ENCODE measurements at regions not wholly inside any gene's neighbourhood (a gene's known extent, or its start where the extent isn't known, plus 50 kb on each side); places are given as distances from the start of the nearest gene placed in this dataset.

GRCh38 chr4:14375816-14376215 is 626.5 kb upstream of the CPEB2 start:
- H4K20me1 ChIP-seq (ENCODE audit: control insufficient read depth, extremely low read depth, insufficient read depth, low read length) = no peaks in the 10 kb centered on the region
- dilution Hi-C loops (cut with MboI; ENCODE audit: extremely low pct_ligation_motif_present, low sequenced_read_pairs) = no loop called here
- H3K4me2 ChIP-seq (ENCODE audit: control insufficient read depth, extremely low read depth, insufficient read depth, low read depth, low read length) = no peak overlapping the region
- no peaks in the 10 kb centered on the region for H3K4me1 ChIP-seq (ENCODE audit: control insufficient read depth, extremely low read depth, insufficient read depth, low read length)
- H3K9me3 ChIP-seq (ENCODE audit: control insufficient read depth, low read depth, low read length) = no peaks in the 10 kb centered on the region
- FAIRE-seq (peak; percentile 26), DNase-seq (ENCODE audit: low read depth, low spot score) (no peak)
- H3K36me3 ChIP-seq (ENCODE audit: control insufficient read depth in 2 of 2, extremely low read depth in 1 of 2, insufficient read depth in 2 of 2, low read length in 2 of 2) = no peaks in the 10 kb centered on the region
- no peaks in the 10 kb centered on the region for H3K27me3 ChIP-seq (ENCODE audit: control insufficient read depth, extremely low read depth, insufficient read depth, low read length)
- TF ChIP-seq EZH2 (IDR thresholded peaks at IDR 0.05; ENCODE audit: low read length) (no peak), CTCF (optimal IDR thresholded peaks at IDR 0.05 in 1 of 3, IDR thresholded peaks at IDR 0.05 in 1 of 3, conservative IDR thresholded peaks at IDR 0.05 in 1 of 3; ENCODE audit: extremely low read depth in 1 of 3, insufficient read depth in 2 of 3, low read length in 3 of 3) (no peak)
- no peaks in the 10 kb centered on the region for H3K9me1 ChIP-seq (ENCODE audit: control insufficient read depth, extremely low read depth, insufficient read depth, low read length)
- no peaks in the 10 kb centered on the region for H3K79me2 ChIP-seq (ENCODE audit: control insufficient read depth, insufficient read depth, low read length)
- no peak overlapping the region for H3K27ac ChIP-seq (ENCODE audit: control insufficient read depth, insufficient read depth, low read length)
- no peak overlapping the region for H3K9ac ChIP-seq (ENCODE audit: control insufficient read depth, extremely low read depth, insufficient read depth, low read length)
- no peak overlapping the region for H2AFZ ChIP-seq (ENCODE audit: control insufficient read depth, low read length)
- no peak overlapping the region for H3K4me3 ChIP-seq (ENCODE audit: control insufficient read depth in 2 of 3, extremely low read depth in 1 of 3, insufficient read depth in 2 of 3, low read depth in 1 of 3, low read length in 3 of 3)

GRCh38 chr4:14379183-14379582 is 623.1 kb upstream of the CPEB2 start:
- no peak overlapping the region for H3K9ac ChIP-seq (ENCODE audit: control insufficient read depth, extremely low read depth, insufficient read depth, low read length)
- TF ChIP-seq EZH2 (IDR thresholded peaks at IDR 0.05; ENCODE audit: low read length) = no peak
- no peak for TF ChIP-seq CTCF (optimal IDR thresholded peaks at IDR 0.05 in 1 of 3, IDR thresholded peaks at IDR 0.05 in 1 of 3, conservative IDR thresholded peaks at IDR 0.05 in 1 of 3; ENCODE audit: extremely low read depth in 1 of 3, insufficient read depth in 2 of 3, low read length in 3 of 3)
- H4K20me1 ChIP-seq (ENCODE audit: control insufficient read depth, extremely low read depth, insufficient read depth, low read length) = no peaks in the 10 kb centered on the region
- H3K9me1 ChIP-seq (ENCODE audit: control insufficient read depth, extremely low read depth, insufficient read depth, low read length) = no peaks in the 10 kb centered on the region
- no peaks in the 10 kb centered on the region for H3K79me2 ChIP-seq (ENCODE audit: control insufficient read depth, insufficient read depth, low read length)
- no peaks in the 10 kb centered on the region for H3K9me3 ChIP-seq (ENCODE audit: control insufficient read depth, low read depth, low read length)
- H2AFZ ChIP-seq (ENCODE audit: control insufficient read depth, low read length) = no peak overlapping the region
- H3K4me1 ChIP-seq (ENCODE audit: control insufficient read depth, extremely low read depth, insufficient read depth, low read length) = no peaks in the 10 kb centered on the region
- H3K4me2 ChIP-seq (ENCODE audit: control insufficient read depth, extremely low read depth, insufficient read depth, low read depth, low read length) = no peak overlapping the region
- no peak overlapping the region for H3K27ac ChIP-seq (ENCODE audit: control insufficient read depth, insufficient read depth, low read length)
- dilution Hi-C loops (cut with MboI; ENCODE audit: extremely low pct_ligation_motif_present, low sequenced_read_pairs) = no loop called here
- no peaks in the 10 kb centered on the region for H3K36me3 ChIP-seq (ENCODE audit: control insufficient read depth in 2 of 2, extremely low read depth in 1 of 2, insufficient read depth in 2 of 2, low read length in 2 of 2)
- no peak overlapping the region for H3K4me3 ChIP-seq (ENCODE audit: control insufficient read depth in 2 of 3, extremely low read depth in 1 of 3, insufficient read depth in 2 of 3, low read depth in 1 of 3, low read length in 3 of 3)
- no peaks in the 10 kb centered on the region for H3K27me3 ChIP-seq (ENCODE audit: control insufficient read depth, extremely low read depth, insufficient read depth, low read length)
- DNase-seq (ENCODE audit: low read depth, low spot score) (no peak), FAIRE-seq (peak; percentile 36)
